Spinal cord (tissue), 9 donors: ENCODE measurements at regions not wholly inside any gene's neighbourhood (a gene's known extent, or its start where the extent isn't known, plus 50 kb on each side); places are given as distances from the start of the nearest gene placed in this dataset.

Source experiments
- DNase-seq, 6 donors: peaks; one replicate each; pipeline versions ENCODE4 v3.0.0 to v3.0.0-alpha.2; 2013 to 2015; ENCODE audit warnings: low spot score in 6 of 6, low read depth in 4 of 6
- H3K27ac ChIP-seq: one replicate; pipeline ENCODE4 v1.5.1; 2013; ENCODE audit warnings: low read depth, low read length, control low read depth
- H3K27me3 ChIP-seq: one replicate; pipeline ENCODE4 v1.6.1; 2013; ENCODE audit warnings: low read length; ENCODE audit not compliant: control insufficient read depth, insufficient read depth
- H3K36me3 ChIP-seq: one replicate; pipeline ENCODE4 v1.6.1; 2013; ENCODE audit warnings: low read length; ENCODE audit not compliant: control insufficient read depth, insufficient read depth
- H3K4me1 ChIP-seq: one replicate; pipeline ENCODE4 v1.6.1; 2013; ENCODE audit warnings: low read length; ENCODE audit not compliant: control insufficient read depth, insufficient read depth
- H3K4me3 ChIP-seq: one replicate; pipeline ENCODE4 v1.5.1; 2013; ENCODE audit warnings: low read depth, low read length, control low read depth
- H3K9me3 ChIP-seq: one replicate; pipeline ENCODE4 v1.6.1; 2013; ENCODE audit warnings: low read length; ENCODE audit not compliant: control insufficient read depth, insufficient read depth
- WGBS: methylation state at CpG from one replicate; pipeline ENCODE4 v1.1.5; 2013; ENCODE audit warnings: missing lambda C conversion rate; ENCODE audit not compliant: insufficient coverage; 5-methylcytosine and 5-hydroxymethylcytosine counted together
- donor health status: healthy.

- Histone ChIP-seq H3K27ac (no peak overlapping the region), H3K27me3 (no peaks in the 10 kb centered on the region), H3K36me3 (no peaks in the 10 kb centered on the region), H3K4me1 (no peaks in the 10 kb centered on the region), H3K4me3 (no peak overlapping the region), H3K9me3 (no peaks in the 10 kb centered on the region)
- peak in 1 of 6 donors; percentile 76 for DNase-seq
- no CpG with 5 or more reads among the region's 4 CpGs for WGBS
These were observed 340.2 kb upstream of the ADAMTS5 start for GRCh38 chr21:27306791-27307775.

- H3K9me3 ChIP-seq, result no peaks in the 10 kb centered on the region
- H3K27me3 ChIP-seq, result no peaks in the 10 kb centered on the region
- H3K4me3 ChIP-seq, result no peak overlapping the region
- H3K4me1 ChIP-seq, result no peaks in the 10 kb centered on the region
- DNase-seq, result no peak
- no peak overlapping the region for H3K27ac ChIP-seq
- H3K36me3 ChIP-seq, result no peaks in the 10 kb centered on the region
These were observed 339.3 kb upstream of the ADAMTS5 start for GRCh38 chr21:27306206-27306605.

- no peaks in the 10 kb centered on the region for H3K4me1 ChIP-seq
- peak in 1 of 6 donors; percentile 26 for DNase-seq
- no peak overlapping the region for H3K4me3 ChIP-seq
- no CpG with 5 or more reads among the region's 2 CpGs for WGBS
- H3K27ac ChIP-seq, result no peak overlapping the region
- H3K36me3 ChIP-seq, result no peaks in the 10 kb centered on the region
- no peaks in the 10 kb centered on the region for H3K9me3 ChIP-seq
- H3K27me3 ChIP-seq, result no peaks in the 10 kb centered on the region
These were observed 334.3 kb upstream of the ADAMTS5 start for GRCh38 chr21:27301220-27301619.

GRCh38 chr21:27300770-27301169 lies 333.9 kb upstream of the ADAMTS5 start:
- Histone ChIP-seq H3K9me3 (no peaks in the 10 kb centered on the region), H3K27ac (no peak overlapping the region), H3K4me3 (no peak overlapping the region), H3K27me3 (no peaks in the 10 kb centered on the region), H3K4me1 (no peaks in the 10 kb centered on the region), H3K36me3 (no peaks in the 10 kb centered on the region)
- no peak for DNase-seq
- WGBS, result no CpG with 5 or more reads among the region's 2 CpGs

GRCh38 chr21:27298465-27298864 lies 331.6 kb upstream of the ADAMTS5 start:
- peak in 1 of 6 donors; percentile 42 for DNase-seq
- Histone ChIP-seq H3K4me3 (no peak overlapping the region), H3K27ac (no peak overlapping the region), H3K36me3 (no peaks in the 10 kb centered on the region), H3K9me3 (no peaks in the 10 kb centered on the region), H3K27me3 (no peaks in the 10 kb centered on the region), H3K4me1 (no peaks in the 10 kb centered on the region)
- 50% methylated on average over 1 of the region's 1 CpG for WGBS

GRCh38 chr21:27293239-27293638 lies 326.4 kb upstream of the ADAMTS5 start:
- Histone ChIP-seq H3K4me3 (no peak overlapping the region), H3K27me3 (no peaks in the 10 kb centered on the region), H3K4me1 (no peaks in the 10 kb centered on the region), H3K9me3 (no peaks in the 10 kb centered on the region), H3K27ac (no peak overlapping the region), H3K36me3 (no peaks in the 10 kb centered on the region)
- no peak for DNase-seq
- WGBS, result no CpG with 5 or more reads among the region's 1 CpG

GRCh38 chr21:27292783-27293182 lies 325.9 kb upstream of the ADAMTS5 start:
- Histone ChIP-seq H3K27ac (no peak overlapping the region), H3K9me3 (no peaks in the 10 kb centered on the region), H3K36me3 (no peaks in the 10 kb centered on the region), H3K4me3 (no peak overlapping the region), H3K27me3 (no peaks in the 10 kb centered on the region), H3K4me1 (no peaks in the 10 kb centered on the region)
- DNase-seq, result no peak
- WGBS, result 80% methylated on average over 1 of the region's 2 CpGs

GRCh38 chr21:27292229-27292628 lies 325.3 kb upstream of the ADAMTS5 start:
- Histone ChIP-seq H3K27me3 (no peaks in the 10 kb centered on the region), H3K27ac (no peak overlapping the region), H3K4me3 (no peak overlapping the region), H3K36me3 (no peaks in the 10 kb centered on the region), H3K4me1 (no peaks in the 10 kb centered on the region), H3K9me3 (no peaks in the 10 kb centered on the region)
- DNase-seq, result no peak

GRCh38 chr21:27291006-27291405 lies 324.1 kb upstream of the ADAMTS5 start:
- H3K4me3 ChIP-seq, result no peak overlapping the region
- no peaks in the 10 kb centered on the region for H3K36me3 ChIP-seq
- WGBS, result no CpG with 5 or more reads among the region's 1 CpG
- H3K27ac ChIP-seq, result no peak overlapping the region
- H3K27me3 ChIP-seq, result no peaks in the 10 kb centered on the region
- H3K4me1 ChIP-seq, result no peaks in the 10 kb centered on the region
- no peak for DNase-seq
- H3K9me3 ChIP-seq, result no peaks in the 10 kb centered on the region

- H3K4me1 ChIP-seq, result no peaks in the 10 kb centered on the region
- H3K27ac ChIP-seq, result no peak overlapping the region
- no peaks in the 10 kb centered on the region for H3K27me3 ChIP-seq
- WGBS, result no CpG with 5 or more reads among the region's 3 CpGs
- H3K4me3 ChIP-seq, result no peak overlapping the region
- no peaks in the 10 kb centered on the region for H3K36me3 ChIP-seq
- no peak for DNase-seq
- no peaks in the 10 kb centered on the region for H3K9me3 ChIP-seq
These were observed 323.1 kb upstream of the ADAMTS5 start for GRCh38 chr21:27290028-27290427.
